ENCODE measurements at regions not wholly inside any gene's neighbourhood (a gene's known extent, or its start where the extent isn't known, plus 50 kb on each side); places are given as distances from the start of the nearest gene placed in this dataset.
"Not testable (repeated sequence)": the region's sequence is repeated elsewhere in the genome, so short reads cannot be mapped to it uniquely, and the experiment has no call there.

- H3K27me3 ChIP-seq (replicated peaks; ENCODE audit: control insufficient read depth, insufficient read depth, low read length, poor library complexity, severe bottlenecking) = no peaks in the 10 kb centered on the region
- H3K27ac ChIP-seq (ENCODE audit: insufficient read depth, low read length, poor library complexity, severe bottlenecking) = no peak overlapping the region
- H3K36me3 ChIP-seq (ENCODE audit: control insufficient read depth, insufficient read depth, low read length) = no peaks in the 10 kb centered on the region
- no peaks in the 10 kb centered on the region for H3K9me3 ChIP-seq (ENCODE audit: control insufficient read depth, low read length)
- H3K4me3 ChIP-seq (ENCODE audit: insufficient read depth, low read depth, low read length, poor library complexity, severe bottlenecking) = no peak overlapping the region
- no peak for DNase-seq
- H3K4me1 ChIP-seq (ENCODE audit: control insufficient read depth, insufficient read depth, low read length, poor library complexity, severe bottlenecking) = no peaks in the 10 kb centered on the region
Measured at GRCh38 chr13:62407871-62408270, 992.2 kb upstream of the PCDH20 start.

GRCh38 chr13:62388515-62388914 is 972.9 kb upstream of the PCDH20 start:
- no peak for DNase-seq
- H3K4me3 ChIP-seq (ENCODE audit: insufficient read depth, low read depth, low read length, poor library complexity, severe bottlenecking) = no peak overlapping the region
- H3K27ac ChIP-seq (ENCODE audit: insufficient read depth, low read length, poor library complexity, severe bottlenecking) = no peak overlapping the region

GRCh38 chr13:62387647-62388046 is 972.0 kb upstream of the PCDH20 start:
- DNase-seq = no peak
- H3K4me3 ChIP-seq (ENCODE audit: insufficient read depth, low read depth, low read length, poor library complexity, severe bottlenecking) = no peak overlapping the region
- no peaks in the 10 kb centered on the region for H3K27me3 ChIP-seq (replicated peaks; ENCODE audit: control insufficient read depth, insufficient read depth, low read length, poor library complexity, severe bottlenecking)
- H3K4me1 ChIP-seq (ENCODE audit: control insufficient read depth, insufficient read depth, low read length, poor library complexity, severe bottlenecking) = no peaks in the 10 kb centered on the region
- no peak overlapping the region for H3K27ac ChIP-seq (ENCODE audit: insufficient read depth, low read length, poor library complexity, severe bottlenecking)
- no peaks in the 10 kb centered on the region for H3K9me3 ChIP-seq (ENCODE audit: control insufficient read depth, low read length)
- no peaks in the 10 kb centered on the region for H3K36me3 ChIP-seq (ENCODE audit: control insufficient read depth, insufficient read depth, low read length)

More at GRCh38 chr13:62388515-62388914, 972.9 kb upstream of the PCDH20 start:
- Histone ChIP-seq H3K36me3 (ENCODE audit: control insufficient read depth, insufficient read depth, low read length) (no peaks in the 10 kb centered on the region), H3K4me1 (ENCODE audit: control insufficient read depth, insufficient read depth, low read length, poor library complexity, severe bottlenecking) (no peaks in the 10 kb centered on the region), H3K27me3 (replicated peaks; ENCODE audit: control insufficient read depth, insufficient read depth, low read length, poor library complexity, severe bottlenecking) (no peaks in the 10 kb centered on the region), H3K9me3 (ENCODE audit: control insufficient read depth, low read length) (no peaks in the 10 kb centered on the region)

GRCh38 chr13:62379241-62379640 is 963.6 kb upstream of the PCDH20 start:
- H3K9me3 ChIP-seq (ENCODE audit: control insufficient read depth, low read length); H3K36me3 ChIP-seq (ENCODE audit: control insufficient read depth, insufficient read depth, low read length); H3K4me1 ChIP-seq (ENCODE audit: control insufficient read depth, insufficient read depth, low read length, poor library complexity, severe bottlenecking); H3K27me3 ChIP-seq (replicated peaks; ENCODE audit: control insufficient read depth, insufficient read depth, low read length, poor library complexity, severe bottlenecking); DNase-seq; H3K27ac ChIP-seq (ENCODE audit: insufficient read depth, low read length, poor library complexity, severe bottlenecking); H3K4me3 ChIP-seq (ENCODE audit: insufficient read depth, low read depth, low read length, poor library complexity, severe bottlenecking): not testable (repeated sequence)

- H3K9me3 ChIP-seq (ENCODE audit: control insufficient read depth, low read length) = no peaks in the 10 kb centered on the region
- no peak overlapping the region for H3K4me3 ChIP-seq (ENCODE audit: insufficient read depth, low read depth, low read length, poor library complexity, severe bottlenecking)
- H3K4me1 ChIP-seq (ENCODE audit: control insufficient read depth, insufficient read depth, low read length, poor library complexity, severe bottlenecking) = no peaks in the 10 kb centered on the region
- H3K27ac ChIP-seq (ENCODE audit: insufficient read depth, low read length, poor library complexity, severe bottlenecking) = no peak overlapping the region
- H3K36me3 ChIP-seq (ENCODE audit: control insufficient read depth, insufficient read depth, low read length) = no peaks in the 10 kb centered on the region
- no peak for DNase-seq
- H3K27me3 ChIP-seq (replicated peaks; ENCODE audit: control insufficient read depth, insufficient read depth, low read length, poor library complexity, severe bottlenecking) = no peaks in the 10 kb centered on the region
Measured at GRCh38 chr13:62377838-62378237, 962.2 kb upstream of the PCDH20 start.

- H3K27me3 ChIP-seq (replicated peaks; ENCODE audit: control insufficient read depth, insufficient read depth, low read length, poor library complexity, severe bottlenecking) = no peaks in the 10 kb centered on the region
- H3K36me3 ChIP-seq (ENCODE audit: control insufficient read depth, insufficient read depth, low read length) = no peaks in the 10 kb centered on the region
Measured at GRCh38 chr13:62375653-62376052, 960.0 kb upstream of the PCDH20 start.

GRCh38 chr13:62371737-62372136 is 956.1 kb upstream of the PCDH20 start:
- no peak overlapping the region for H3K4me3 ChIP-seq (ENCODE audit: insufficient read depth, low read depth, low read length, poor library complexity, severe bottlenecking)

More at GRCh38 chr13:62375653-62376052, 960.0 kb upstream of the PCDH20 start:
- DNase-seq = no peak
- Histone ChIP-seq H3K27ac (ENCODE audit: insufficient read depth, low read length, poor library complexity, severe bottlenecking) (no peak overlapping the region), H3K9me3 (ENCODE audit: control insufficient read depth, low read length) (no peaks in the 10 kb centered on the region), H3K4me1 (ENCODE audit: control insufficient read depth, insufficient read depth, low read length, poor library complexity, severe bottlenecking) (no peaks in the 10 kb centered on the region), H3K4me3 (ENCODE audit: insufficient read depth, low read depth, low read length, poor library complexity, severe bottlenecking) (no peak overlapping the region)

GRCh38 chr13:62367971-62368370 is 952.3 kb upstream of the PCDH20 start:
- not testable (repeated sequence) for DNase-seq; H3K27me3 ChIP-seq (replicated peaks; ENCODE audit: control insufficient read depth, insufficient read depth, low read length, poor library complexity, severe bottlenecking); H3K4me1 ChIP-seq (ENCODE audit: control insufficient read depth, insufficient read depth, low read length, poor library complexity, severe bottlenecking); H3K27ac ChIP-seq (ENCODE audit: insufficient read depth, low read length, poor library complexity, severe bottlenecking); H3K9me3 ChIP-seq (ENCODE audit: control insufficient read depth, low read length); H3K4me3 ChIP-seq (ENCODE audit: insufficient read depth, low read depth, low read length, poor library complexity, severe bottlenecking); H3K36me3 ChIP-seq (ENCODE audit: control insufficient read depth, insufficient read depth, low read length)

More at GRCh38 chr13:62371737-62372136, 956.1 kb upstream of the PCDH20 start:
- Histone ChIP-seq H3K27me3 (replicated peaks; ENCODE audit: control insufficient read depth, insufficient read depth, low read length, poor library complexity, severe bottlenecking) (no peaks in the 10 kb centered on the region), H3K36me3 (ENCODE audit: control insufficient read depth, insufficient read depth, low read length) (no peaks in the 10 kb centered on the region), H3K9me3 (ENCODE audit: control insufficient read depth, low read length) (no peaks in the 10 kb centered on the region), H3K27ac (ENCODE audit: insufficient read depth, low read length, poor library complexity, severe bottlenecking) (no peak overlapping the region), H3K4me1 (ENCODE audit: control insufficient read depth, insufficient read depth, low read length, poor library complexity, severe bottlenecking) (no peaks in the 10 kb centered on the region)
- DNase-seq = no peak

- DNase-seq = no peak
- no peaks in the 10 kb centered on the region for H3K36me3 ChIP-seq (ENCODE audit: control insufficient read depth, insufficient read depth, low read length)
- no peaks in the 10 kb centered on the region for H3K4me1 ChIP-seq (ENCODE audit: control insufficient read depth, insufficient read depth, low read length, poor library complexity, severe bottlenecking)
- no peaks in the 10 kb centered on the region for H3K9me3 ChIP-seq (ENCODE audit: control insufficient read depth, low read length)
- no peak overlapping the region for H3K4me3 ChIP-seq (ENCODE audit: insufficient read depth, low read depth, low read length, poor library complexity, severe bottlenecking)
- H3K27me3 ChIP-seq (replicated peaks; ENCODE audit: control insufficient read depth, insufficient read depth, low read length, poor library complexity, severe bottlenecking) = no peaks in the 10 kb centered on the region
- H3K27ac ChIP-seq (ENCODE audit: insufficient read depth, low read length, poor library complexity, severe bottlenecking) = no peak overlapping the region
Measured at GRCh38 chr13:62360609-62361008, 945.0 kb upstream of the PCDH20 start.

GRCh38 chr13:62358646-62358932 is 942.9 kb upstream of the PCDH20 start:
- no peak for DNase-seq
- no peak overlapping the region for H3K27ac ChIP-seq (ENCODE audit: insufficient read depth, low read length, poor library complexity, severe bottlenecking)
- no peak overlapping the region for H3K4me3 ChIP-seq (ENCODE audit: insufficient read depth, low read depth, low read length, poor library complexity, severe bottlenecking)
- H3K27me3 ChIP-seq (replicated peaks; ENCODE audit: control insufficient read depth, insufficient read depth, low read length, poor library complexity, severe bottlenecking) = no peaks in the 10 kb centered on the region
- H3K36me3 ChIP-seq (ENCODE audit: control insufficient read depth, insufficient read depth, low read length) = no peaks in the 10 kb centered on the region
- H3K9me3 ChIP-seq (ENCODE audit: control insufficient read depth, low read length) = no peaks in the 10 kb centered on the region
- H3K4me1 ChIP-seq (ENCODE audit: control insufficient read depth, insufficient read depth, low read length, poor library complexity, severe bottlenecking) = no peaks in the 10 kb centered on the region

Measured in effector memory CD4-positive, alpha-beta T cell (primary cell).